Esophagus squamous epithelium (tissue), 4 donors: ENCODE measurements at regions not wholly inside any gene's neighbourhood (a gene's known extent, or its start where the extent isn't known, plus 50 kb on each side); places are given as distances from the start of the nearest gene placed in this dataset.

ENCODE experiments used
- CTCF ChIP-seq, 6 experiments: fragments of 450-650 bp in 4 of 6; fragments of 200-600 bp in 2 of 6; sonication (generic) in 2 of 6; IDR thresholded peaks; one replicate each; pipeline ENCODE4 v1.5.1; 2016 to 2019; ENCODE audit warnings: antibody characterized with exemption in 6 of 6, mild to moderate bottlenecking in 4 of 6, moderate library complexity in 4 of 6
- POLR2A ChIP-seq, 4 donors: fragments of 450-650 bp; IDR thresholded peaks; one replicate each; pipeline ENCODE4 v1.6.1; 2017; ENCODE audit warnings: antibody characterized with exemption in 4 of 4, mild to moderate bottlenecking in 4 of 4, moderate library complexity in 3 of 4

GRCh38 chr7:41816111-41816510 lies 113.2 kb upstream of the INHBA start:
- TF ChIP-seq CTCF (IDR thresholded peaks at IDR 0.05) (no peak), POLR2A (IDR thresholded peaks at IDR 0.05) (no peak)
